SK-N-DZ (cell line): ENCODE measurements at regions not wholly inside any gene's neighbourhood (a gene's known extent, or its start where the extent isn't known, plus 50 kb on each side); places are given as distances from the start of the nearest gene placed in this dataset.
"Not testable (repeated sequence)": the region's sequence is repeated elsewhere in the genome, so short reads cannot be mapped to it uniquely, and the experiment has no call there.

ENCODE experiments used
- DNase-seq: peaks from one replicate; pipeline ENCODE4 v3.0.0-alpha.2; 2015; ENCODE audit warnings: low spot score

DNA sequence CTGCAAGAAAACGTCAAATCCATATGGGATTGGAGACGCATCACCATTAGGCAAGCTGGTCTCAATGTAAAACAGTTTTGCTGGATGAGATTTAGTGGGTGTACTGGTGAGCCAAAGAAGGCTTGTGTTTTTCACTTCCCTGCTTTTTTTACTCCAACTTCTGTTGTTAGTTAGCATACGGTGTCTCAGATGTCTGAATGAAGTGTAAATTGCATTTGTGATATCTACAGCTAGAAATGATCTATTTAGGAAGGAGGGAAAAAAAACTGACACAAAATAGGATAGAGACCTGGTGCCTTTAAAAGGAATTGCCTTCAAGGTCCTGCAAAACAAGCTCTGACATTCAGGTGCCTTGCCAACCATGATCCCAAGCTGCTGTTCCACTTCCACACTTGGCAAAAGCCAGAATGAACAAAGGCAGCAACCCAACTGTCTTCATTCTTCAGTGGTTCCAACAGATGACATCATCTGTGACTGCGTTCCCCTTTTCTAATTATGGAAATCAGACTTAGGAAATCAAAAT, 104.2 kb upstream of the RAI14 start:
- DNase-seq, result no peak

DNA sequence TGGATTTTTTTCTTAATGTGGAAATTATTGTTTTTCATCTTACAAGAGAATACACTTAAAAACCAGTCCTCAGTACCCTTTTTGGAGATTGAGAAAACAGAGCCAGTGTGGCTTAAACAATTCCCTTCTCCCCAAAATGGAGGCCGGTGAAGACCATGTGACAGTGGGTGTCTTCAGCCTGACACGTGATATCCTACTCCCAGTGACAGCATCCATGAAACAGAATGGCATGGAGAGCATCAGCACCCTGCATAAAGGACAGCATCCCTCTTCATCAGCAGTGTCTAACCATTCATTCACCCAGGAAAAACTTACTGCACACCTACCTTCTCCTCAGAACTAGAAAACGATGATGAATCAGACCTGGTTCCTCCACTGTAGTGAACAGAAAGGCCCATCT, 103.4 kb upstream of the RAI14 start:
- DNase-seq, result no peak

DNA sequence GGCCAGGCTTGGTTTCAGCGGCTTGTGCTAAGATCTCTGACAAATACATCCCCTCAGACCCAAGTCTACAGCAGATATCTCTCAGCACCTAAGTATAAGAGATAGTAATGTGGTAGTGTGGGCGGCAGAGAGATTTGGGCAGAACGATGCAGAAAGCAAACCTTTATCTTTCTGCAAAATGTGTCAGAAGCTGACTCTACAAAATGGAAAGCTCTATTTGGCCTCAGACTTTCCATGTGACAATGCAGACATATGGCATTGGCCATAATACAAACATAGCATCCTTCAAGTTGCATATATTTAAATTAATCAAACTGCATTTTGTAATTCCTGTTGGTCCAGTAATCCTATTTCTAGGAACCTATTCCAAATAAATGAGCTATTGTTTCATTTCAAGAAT, 102.5 kb upstream of the RAI14 start:
- DNase-seq, result no peak

DNA sequence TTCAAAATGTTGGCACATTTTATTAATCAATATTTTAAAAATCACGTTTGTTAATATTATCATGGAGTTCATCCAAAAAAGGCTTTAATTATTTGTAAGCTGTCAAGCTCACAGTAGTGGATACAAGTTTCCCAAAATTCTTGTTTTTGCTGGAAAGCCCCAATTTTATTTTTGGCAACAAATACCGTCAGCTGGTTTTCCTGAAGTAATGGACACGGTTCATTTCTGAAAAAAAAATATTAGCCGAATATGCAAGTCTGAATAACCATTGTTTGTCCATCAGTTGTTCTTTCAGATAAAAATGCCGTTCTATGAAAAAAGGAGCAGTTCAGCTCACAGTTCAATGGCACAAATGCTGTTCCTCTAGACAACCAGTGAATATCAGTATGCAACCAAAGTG, 101.5 kb upstream of the RAI14 start:
- DNase-seq, result no peak

DNA sequence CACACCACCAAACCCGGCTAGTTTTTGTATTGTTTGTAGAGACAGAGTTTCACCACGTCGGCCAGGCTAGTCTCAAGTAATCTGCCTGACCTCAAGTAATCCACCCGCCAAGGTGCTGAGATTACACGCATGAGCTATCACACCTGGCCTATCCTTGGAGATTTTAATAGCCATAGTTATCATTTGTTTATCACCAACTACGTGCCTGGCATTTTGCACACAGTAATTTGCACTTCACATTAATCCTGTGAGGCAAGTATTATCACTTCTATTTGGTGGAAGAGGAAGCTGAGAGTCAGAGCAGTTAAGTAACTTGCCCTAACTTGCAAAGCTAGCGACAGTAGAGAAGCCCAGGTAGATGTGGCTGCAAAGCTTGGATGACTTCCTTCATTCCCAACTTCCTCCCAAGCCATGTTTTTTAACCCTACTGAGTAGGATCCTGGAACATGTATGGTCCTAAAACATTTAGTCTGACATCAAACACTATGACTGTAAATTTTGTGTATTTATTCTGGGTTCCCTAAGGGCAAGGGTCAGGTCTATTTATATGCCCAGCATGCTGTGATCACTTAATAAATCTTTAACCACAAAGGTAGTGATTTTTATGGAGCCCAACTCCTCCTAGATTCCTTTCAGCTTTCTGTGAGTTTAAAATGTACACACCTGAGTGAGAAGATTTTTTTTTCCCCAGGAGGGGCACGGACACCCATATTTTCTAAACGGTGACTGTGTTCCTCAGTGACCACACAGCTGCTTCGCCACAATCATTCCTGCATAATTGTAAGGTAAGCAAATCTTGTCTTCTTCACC, 100.2 kb upstream of the RAI14 start:
- DNase-seq, result no peak

DNA sequence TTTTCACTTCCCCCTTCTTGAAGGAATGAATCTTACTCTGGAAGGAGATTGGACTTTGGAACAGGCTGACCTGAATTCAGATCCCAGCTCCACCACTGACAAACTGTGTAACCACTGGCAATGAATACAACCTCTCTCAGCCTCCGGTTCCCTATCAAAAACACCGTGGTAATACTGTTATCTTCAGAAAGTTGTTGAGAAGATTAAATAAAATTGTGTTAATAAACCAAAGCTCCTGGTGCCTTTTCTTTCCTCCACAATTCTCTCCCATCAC, 99.7 kb upstream of the RAI14 start:
- DNase-seq, result no peak

DNA sequence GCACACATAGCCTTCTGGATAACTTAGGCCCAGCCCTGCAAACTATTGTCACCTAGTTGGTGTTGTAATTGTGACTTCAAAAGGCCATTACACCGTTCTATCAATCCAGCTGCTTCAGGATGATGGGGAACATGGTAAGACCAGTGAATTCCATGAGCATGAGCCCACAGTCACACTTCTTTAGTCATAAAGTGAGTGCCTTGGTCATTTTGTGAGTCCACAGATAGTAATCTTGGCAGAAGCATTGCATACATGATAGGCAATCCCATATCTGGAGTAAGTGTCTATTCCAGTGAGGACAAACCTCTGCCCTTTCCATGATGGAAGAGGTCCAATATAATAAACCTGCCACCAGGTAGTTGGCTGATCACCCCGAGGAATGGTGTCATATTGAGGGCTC, 94.5 kb upstream of the RAI14 start:
- not testable (repeated sequence) for DNase-seq

DNA sequence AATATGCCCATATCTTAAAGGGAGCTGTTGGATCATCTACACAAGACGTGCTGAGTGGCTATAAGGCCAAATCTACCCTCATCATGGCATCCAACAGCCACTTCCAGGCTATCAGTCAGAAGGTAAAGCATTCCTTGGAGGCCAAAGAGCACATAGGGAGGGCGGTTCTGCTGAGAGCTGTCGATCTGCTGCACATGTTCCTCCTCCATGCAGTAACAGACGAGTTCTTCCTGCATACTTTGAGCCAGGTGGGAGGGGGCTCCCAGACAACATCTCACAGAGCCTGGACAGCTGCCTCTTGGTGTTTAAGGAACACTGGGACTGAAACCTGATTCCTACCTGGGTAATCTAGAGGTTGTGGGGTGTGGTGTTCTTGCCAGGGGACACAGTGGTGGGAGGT, 93.3 kb upstream of the RAI14 start:
- DNase-seq, result no peak

DNA sequence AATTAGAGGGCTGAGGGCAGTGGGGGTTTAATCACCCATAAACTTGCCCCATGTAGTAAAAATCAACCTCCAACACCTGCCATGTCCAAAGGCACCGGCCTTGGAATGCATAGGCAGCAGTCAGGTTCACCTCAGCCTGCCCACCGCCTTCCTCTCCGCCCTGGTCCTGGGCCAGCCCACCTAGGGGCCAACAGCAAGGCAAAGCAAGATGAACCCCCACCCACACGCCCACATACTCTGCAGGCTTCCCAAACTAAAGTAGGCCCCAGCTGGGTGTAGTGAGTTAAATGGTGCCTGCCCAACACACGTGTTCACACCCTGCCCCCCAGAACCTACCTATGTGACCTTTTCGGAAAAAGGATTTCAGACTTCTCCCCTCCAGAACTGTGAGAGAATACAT, 92.9 kb upstream of the RAI14 start:
- no peak for DNase-seq

DNA sequence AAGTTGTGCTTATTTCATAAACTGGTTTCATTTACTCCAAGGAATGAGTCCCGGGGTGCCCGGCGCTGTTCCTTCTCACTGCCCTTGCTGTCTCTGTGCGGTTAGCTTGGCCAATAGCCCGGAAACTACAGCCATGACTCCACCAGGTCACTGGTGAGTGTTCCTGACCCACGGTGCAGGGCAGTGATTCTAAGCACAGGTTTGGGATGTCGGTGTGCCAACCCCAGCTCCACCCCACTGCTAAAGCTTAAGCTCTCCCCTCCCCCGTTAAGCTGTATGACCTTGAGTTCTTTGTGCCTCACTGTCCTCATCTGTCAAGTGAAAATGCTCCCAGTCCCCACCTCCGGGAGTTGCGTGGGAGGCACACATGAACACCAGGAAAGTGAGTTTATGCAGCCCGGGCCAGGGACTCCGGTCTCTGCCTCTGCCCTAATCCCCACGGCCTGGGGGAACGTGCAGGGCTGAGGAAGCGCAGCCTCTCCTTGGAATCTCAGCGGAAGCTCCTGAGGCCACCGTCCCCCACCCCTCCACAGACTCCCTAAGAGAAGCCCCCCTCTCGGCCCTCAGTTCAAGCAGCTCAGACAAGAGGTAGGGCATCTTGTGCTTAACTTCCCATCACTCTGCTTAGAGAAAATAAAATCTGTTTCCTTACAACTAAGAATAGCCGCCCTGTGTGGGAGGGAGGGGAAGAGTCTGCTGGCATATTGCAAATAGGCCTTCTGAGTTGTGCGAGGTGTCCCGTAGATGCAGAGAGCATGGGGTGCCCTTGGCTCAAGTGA, 92.0 kb upstream of the RAI14 start:
- no peak for DNase-seq

DNA sequence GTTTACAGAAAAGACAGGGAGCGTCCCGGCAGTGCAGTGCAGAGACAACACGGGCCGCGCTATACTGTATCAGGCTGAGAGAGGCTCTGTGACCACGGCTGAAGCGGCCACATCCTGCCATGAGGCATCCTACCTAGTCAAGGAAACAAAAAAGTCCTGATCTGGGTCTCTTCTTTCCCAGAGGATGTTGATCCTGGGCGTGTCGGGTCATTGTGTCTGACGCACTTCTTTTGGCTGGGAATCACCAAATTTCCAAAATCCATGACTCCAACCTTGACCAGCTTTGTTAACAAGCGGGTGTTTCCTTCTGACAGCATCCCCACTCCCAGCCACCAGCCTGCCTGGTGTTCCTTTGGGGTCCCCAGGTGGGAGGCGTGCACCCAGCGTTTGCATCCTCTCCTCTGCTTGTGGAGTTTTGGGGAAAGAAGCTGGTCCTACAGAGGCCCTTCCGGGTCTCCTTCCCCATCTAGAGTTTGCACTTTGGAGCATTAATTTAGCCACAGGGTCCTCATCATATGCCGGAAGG, 91.4 kb upstream of the RAI14 start:
- DNase-seq, result no peak

DNA sequence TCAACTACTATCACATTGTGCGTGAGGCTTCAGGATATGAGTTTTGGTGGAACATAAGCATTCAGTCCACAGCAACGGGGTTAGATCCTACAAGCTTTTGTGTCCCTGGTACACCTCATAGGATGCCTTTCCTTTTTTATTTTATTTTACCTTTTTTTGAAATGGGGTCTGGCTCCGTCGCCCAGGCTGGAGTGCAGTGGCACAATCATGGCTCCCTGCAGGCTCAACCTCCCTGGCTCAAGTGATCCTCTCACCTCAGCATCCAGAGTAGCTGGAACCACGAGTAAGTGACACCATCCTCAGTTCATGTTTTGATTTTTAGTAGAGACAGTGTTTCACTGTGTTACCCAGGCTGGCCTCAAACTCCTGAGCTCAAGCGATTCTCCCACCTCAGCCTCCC, 86.0 kb upstream of the RAI14 start:
- no peak for DNase-seq

DNA sequence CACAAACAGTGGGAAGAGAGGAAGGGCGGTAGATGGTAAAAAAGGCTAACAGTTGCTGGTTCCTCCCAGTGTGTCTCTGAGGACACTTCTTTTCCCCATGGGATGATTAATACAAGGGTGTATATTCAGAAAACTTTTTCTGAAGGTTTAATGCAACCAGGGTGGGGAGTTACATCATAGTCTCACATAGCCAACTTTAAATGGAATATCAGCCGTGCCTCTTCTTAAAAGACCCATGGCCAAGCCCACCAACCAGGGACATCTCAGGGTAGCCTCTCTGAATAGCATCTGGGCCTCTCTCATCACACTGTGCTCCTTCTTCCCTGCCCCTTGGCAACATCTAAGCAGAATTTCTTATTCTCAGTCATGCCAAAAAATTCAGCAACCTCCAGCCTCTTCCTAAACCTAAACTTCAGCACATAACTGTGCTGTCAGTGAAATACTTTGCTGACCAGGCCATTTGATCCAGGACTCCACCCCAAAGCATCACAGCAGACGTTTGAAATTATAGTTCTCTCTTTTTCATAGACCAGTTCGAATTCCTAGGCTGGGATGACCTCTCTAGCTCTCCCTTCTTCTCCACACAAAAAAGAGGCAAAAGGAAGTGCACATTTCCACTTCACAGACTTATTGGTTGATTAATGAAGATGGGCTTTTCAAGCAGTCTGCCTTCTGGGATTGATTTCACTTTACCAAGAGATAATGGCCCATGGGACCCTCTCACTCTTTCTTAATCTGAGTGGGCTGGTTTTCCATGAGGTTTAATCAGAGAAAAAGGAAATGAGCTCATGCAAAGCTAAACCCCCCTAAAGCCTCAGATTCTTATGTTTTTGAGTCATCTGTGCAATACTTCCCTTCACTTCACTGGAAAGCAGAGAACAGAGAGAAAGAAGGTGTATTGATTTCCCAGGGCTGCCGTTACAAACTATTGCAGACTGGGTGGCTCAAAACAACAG, 85.1 kb upstream of the RAI14 start:
- no peak for DNase-seq

DNA sequence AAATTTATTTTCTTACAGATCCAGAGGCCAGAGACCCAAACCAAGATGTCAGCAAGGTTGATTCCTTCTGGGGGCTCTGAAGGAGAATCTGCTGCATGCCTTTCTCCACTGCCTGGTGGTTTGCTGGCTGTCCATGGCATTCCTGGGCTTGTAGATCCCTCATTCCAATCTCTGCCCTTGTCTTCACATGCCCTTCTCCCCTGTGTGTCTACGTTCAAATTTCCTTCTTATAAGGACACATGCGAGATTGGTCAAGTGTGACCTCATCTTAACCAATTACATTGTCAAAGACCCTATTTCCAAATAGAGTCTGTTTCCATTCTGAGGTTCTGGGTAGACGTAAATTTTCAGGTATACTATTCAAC, 84.5 kb upstream of the RAI14 start:
- DNase-seq, result no peak

DNA sequence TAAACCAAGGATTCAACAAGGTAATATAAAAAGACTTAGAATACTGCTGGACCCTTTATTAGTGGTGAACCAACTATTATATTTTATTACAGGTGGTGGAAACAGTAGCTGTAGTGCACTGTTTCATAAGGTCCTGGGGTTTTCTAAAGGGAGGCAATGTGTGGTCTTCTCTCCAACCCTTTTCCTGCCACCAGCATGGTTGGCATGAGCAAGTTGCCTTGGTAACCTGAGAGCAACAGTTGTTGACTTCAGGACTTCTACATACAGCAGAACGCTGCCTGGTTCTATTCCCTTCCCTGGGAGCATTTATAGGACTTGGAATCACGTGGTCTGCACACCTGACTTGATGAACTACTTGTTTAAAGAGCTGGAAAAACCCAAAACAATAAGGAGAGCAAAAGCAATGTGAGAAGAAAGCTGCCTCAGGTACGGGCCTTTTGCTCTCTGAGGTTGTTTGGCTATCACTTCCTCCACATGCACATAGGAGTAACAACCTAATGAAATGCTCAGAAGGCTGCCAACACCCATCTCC, 81.1 kb upstream of the RAI14 start:
- no peak for DNase-seq

DNA sequence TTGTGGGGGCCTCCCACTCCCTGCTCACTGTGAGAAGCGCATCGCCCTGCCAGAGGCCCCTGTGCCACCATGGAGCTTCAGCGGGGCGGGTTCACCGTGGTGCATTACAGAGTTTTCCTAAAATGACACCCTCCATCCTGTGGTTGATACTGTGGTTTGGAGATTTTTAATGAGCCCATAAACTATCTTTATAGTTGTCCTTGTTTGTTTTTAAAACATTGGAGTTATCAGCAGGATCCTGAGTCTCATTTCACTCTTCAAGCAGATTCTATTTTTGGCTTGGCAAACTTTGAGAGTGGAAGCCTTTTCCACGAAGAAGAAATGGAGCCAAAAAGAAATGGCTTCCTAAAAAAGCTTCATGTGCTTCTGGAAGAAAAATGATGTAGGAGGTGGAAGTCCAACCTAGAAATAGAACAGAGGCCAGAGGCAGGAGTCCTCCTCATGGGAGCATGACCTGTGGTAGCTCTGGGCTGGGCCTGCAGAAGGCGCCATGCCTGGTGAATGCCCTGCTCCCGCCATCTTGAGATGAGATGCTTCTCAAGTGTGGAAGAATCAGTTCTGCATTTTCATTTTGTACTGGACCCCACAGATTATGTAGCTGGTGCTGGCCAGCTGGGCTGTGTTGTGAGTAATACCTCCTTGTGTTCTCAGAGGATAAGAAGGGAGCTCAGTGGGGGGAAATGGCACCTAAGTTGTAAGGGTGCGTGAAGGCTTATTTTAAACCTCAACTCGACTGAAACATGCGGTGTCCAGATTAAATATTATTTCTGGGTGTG, 79.0 kb upstream of the RAI14 start:
- no peak for DNase-seq

DNA sequence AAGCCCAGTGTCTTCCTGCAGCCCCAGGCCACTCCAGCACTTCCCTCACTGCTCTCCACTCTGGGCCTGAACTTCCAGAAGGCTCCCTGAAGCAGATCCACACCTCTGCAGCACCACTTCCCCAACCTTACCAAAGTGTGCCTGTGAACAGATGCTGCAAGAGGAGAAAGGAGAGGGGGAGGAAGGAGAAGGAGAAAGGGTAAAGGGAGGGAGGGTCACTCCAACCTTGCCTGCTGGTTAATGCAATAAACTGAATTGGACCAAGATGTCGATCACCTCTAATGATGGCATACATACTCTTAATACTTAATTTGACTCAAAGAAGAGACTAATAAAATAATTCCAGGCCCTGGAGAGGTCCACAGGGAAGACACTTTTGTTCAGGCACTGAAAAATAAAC, 77.2 kb upstream of the RAI14 start:
- DNase-seq, result no peak

DNA sequence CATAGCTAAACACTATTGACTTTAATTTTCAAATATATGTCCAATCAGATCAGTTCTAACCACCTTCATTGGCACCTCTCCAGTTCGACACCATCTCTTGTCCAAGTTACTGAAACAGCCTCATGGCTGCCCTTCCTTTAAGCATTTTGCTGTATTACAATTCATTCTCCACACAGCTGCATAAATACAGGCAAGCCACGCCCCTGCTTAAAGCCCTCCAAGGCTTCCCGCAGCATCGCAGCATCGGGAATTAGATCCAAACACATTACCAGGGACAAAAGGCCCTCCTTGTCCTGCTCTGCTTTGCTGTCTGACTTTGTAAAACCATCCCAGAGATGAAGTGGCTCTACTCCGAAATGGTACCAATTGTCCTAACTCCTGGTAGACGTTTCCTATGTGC, 75.1 kb upstream of the RAI14 start:
- DNase-seq, result no peak

DNA sequence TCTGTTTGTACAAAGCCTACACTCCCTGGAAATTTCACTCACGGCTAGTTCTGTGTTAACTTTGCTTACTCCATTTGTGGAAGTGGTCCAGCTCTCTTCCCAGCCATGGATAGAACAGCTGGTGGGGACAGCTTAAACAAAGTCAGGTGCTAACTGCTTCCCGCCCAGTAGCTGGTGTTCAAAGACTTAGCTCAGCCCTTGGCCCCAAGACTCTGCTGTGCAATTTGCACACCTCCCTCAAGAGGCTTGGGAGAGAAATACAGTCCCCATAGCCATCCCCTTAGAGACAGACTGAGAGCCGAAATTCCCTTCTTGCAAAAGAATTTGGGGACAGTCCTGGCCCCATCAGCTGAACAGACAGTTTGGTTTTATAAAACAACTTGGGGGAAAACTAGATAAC, 73.8 kb upstream of the RAI14 start:
- no peak for DNase-seq

DNA sequence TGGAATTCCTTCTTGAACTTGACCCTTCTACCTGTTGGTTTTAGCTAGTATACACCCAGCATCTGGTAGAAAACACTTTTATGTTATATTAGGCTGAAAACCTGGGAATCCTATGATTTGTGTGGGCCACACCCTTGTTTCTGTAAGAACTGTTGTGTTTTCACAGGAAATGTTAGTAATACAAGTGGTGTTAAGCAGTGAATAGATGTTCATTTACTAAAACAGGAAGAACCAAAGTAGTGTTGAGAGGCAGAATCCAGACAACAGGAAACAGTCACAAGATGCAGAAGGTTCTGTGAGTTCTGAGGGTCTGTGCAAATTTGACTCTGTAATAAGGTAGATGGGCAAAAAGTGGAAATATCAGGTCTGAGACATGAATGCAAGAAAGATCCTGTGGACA, 73.0 kb upstream of the RAI14 start:
- DNase-seq, result no peak

DNA sequence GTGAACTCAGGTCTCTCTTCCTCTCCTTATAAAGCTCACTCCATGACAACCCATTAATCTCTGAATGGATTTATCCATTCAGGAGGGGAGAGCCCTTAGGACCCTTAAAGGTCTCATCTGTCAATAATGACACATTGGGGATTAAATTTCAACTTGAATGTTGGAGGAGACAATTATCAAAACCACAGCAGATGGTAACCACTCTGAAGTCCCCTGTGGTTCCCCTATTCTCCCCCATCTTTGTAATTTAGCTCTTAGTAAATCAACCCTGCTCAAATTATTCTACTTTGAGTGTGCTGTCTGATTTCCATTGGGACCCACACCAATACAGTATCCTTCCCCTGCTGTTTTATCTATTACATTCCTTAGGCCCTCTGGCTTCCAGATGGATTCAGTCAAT, 72.0 kb upstream of the RAI14 start:
- DNase-seq, result peak; percentile 26
